ENCODE measurements at regions not wholly inside any gene's neighbourhood (a gene's known extent, or its start where the extent isn't known, plus 50 kb on each side); places are given as distances from the start of the nearest gene placed in this dataset.

GRCh38 chr7:17026269-17026668 is 144.5 kb upstream of the AGR3 start (continued):
- TF ChIP-seq SMARCA5 (IDR thresholded peaks at IDR 0.05) (no peak), TCF12 (IDR thresholded peaks at IDR 0.05; ENCODE audit: low read depth, low read length) (no peak)

- H3K36me3 ChIP-seq (ENCODE audit: control insufficient read depth in 2 of 2, insufficient read depth in 2 of 2, low read length in 1 of 2), result no peaks in the 10 kb centered on the region
- no peak for TF ChIP-seq BRCA1 (IDR thresholded peaks at IDR 0.05; ENCODE audit: low read depth, low read length)
- ChIA-PET RAD21 (ENCODE audit: unreplicated experiment) (no interaction called here), POLR2A (no interaction called here), CTCF (interaction anchor here (1.6 kb wide), 1 partner anchor 14 kb away, joined by 4 read pairs; no protein-coding TSS in a partner anchor), SMC1A (ENCODE audit: uncharacterized antibody, unreplicated experiment) (interaction anchor here (1.3 kb wide), 1 partner anchor 18 kb away, joined by 4 read pairs; no protein-coding TSS in a partner anchor)
- intact Hi-C loops (cut with micrococcal nuclease; ENCODE audit: unreplicated experiment) (no loop called here), in situ Hi-C loops (cut with MboI) (no loop called here)
- no peak overlapping the region for H3K27ac ChIP-seq (ENCODE audit: control insufficient read depth, insufficient read depth)
- no peak overlapping the region for H3K9ac ChIP-seq (ENCODE audit: control insufficient read depth, insufficient read depth, low read length)
- H3K4me1 ChIP-seq (ENCODE audit: control insufficient read depth, insufficient read depth, low read length), result no peaks in the 10 kb centered on the region
- H3K4me2 ChIP-seq (ENCODE audit: control insufficient read depth, insufficient read depth), result no peak overlapping the region
- H3K4me3 ChIP-seq, result no peak overlapping the region
- no peaks in the 10 kb centered on the region for H4K20me1 ChIP-seq (ENCODE audit: control insufficient read depth, insufficient read depth)
- 78% methylated on average over 4 of the region's 4 CpGs for WGBS (ENCODE audit: insufficient coverage, insufficient replicate concordance, low lambda C conversion rate, missing lambda C conversion rate)
- H2AFZ ChIP-seq (ENCODE audit: control insufficient read depth, low read depth, low read length), result no peak overlapping the region
- FAIRE-seq, result no peak
- DNase-seq (ENCODE audit: low read depth, low spot score), result no peak
- H3K27me3 ChIP-seq (replicated peaks in 1 of 2; ENCODE audit: control insufficient read depth in 2 of 2, insufficient read depth in 2 of 2, low read length in 1 of 2), result no peaks in the 10 kb centered on the region
- no peaks in the 10 kb centered on the region for H3K79me2 ChIP-seq (ENCODE audit: control insufficient read depth, insufficient read depth, low read length)
- H3K9me3 ChIP-seq (replicated peaks; ENCODE audit: control insufficient read depth, insufficient read depth, low read length), result no peaks in the 10 kb centered on the region; the same call in 2 of the 3 replicates
- BruUV-seq (replicated peaks), result no TSS peak
- ATAC-seq, result no peak
These were observed 145.5 kb upstream of the AGR3 start for GRCh38 chr7:17027143-17027788.

GRCh38 chr7:17027789-17028152 is 146.0 kb upstream of the AGR3 start:
- RAD21 ChIA-PET (ENCODE audit: unreplicated experiment), result no interaction called here
- no peak for ATAC-seq
- Histone ChIP-seq H4K20me1 (ENCODE audit: control insufficient read depth, insufficient read depth) (no peaks in the 10 kb centered on the region), H3K9ac (ENCODE audit: control insufficient read depth, insufficient read depth, low read length) (no peak overlapping the region), H3K36me3 (ENCODE audit: control insufficient read depth in 2 of 2, insufficient read depth in 2 of 2, low read length in 1 of 2) (no peaks in the 10 kb centered on the region), H3K4me3 (no peak overlapping the region), H3K27me3 (replicated peaks in 1 of 2; ENCODE audit: control insufficient read depth in 2 of 2, insufficient read depth in 2 of 2, low read length in 1 of 2) (no peaks in the 10 kb centered on the region), H3K27ac (ENCODE audit: control insufficient read depth, insufficient read depth) (no peak overlapping the region), H3K9me3 (replicated peaks; ENCODE audit: control insufficient read depth, insufficient read depth, low read length) (no peaks in the 10 kb centered on the region; the same call in 2 of the 3 replicates), H3K4me2 (ENCODE audit: control insufficient read depth, insufficient read depth) (no peak overlapping the region), H2AFZ (ENCODE audit: control insufficient read depth, low read depth, low read length) (no peak overlapping the region), H3K79me2 (ENCODE audit: control insufficient read depth, insufficient read depth, low read length) (no peaks in the 10 kb centered on the region), H3K4me1 (ENCODE audit: control insufficient read depth, insufficient read depth, low read length) (no peaks in the 10 kb centered on the region)
- POLR2A ChIA-PET, result no interaction called here
- no peak for DNase-seq (ENCODE audit: low read depth, low spot score)
- no peak for FAIRE-seq
- CTCF ChIA-PET, result interaction anchor here (1.6 kb wide), 1 partner anchor 15 kb away, joined by 4 read pairs; no protein-coding TSS in a partner anchor
- intact Hi-C loops (cut with micrococcal nuclease; ENCODE audit: unreplicated experiment), result no loop called here
- SMC1A ChIA-PET (ENCODE audit: uncharacterized antibody, unreplicated experiment), result interaction anchor here (1.3 kb wide), 1 partner anchor 17 kb away, joined by 4 read pairs; no protein-coding TSS in a partner anchor
- in situ Hi-C loops (cut with MboI), result no loop called here
- no TSS peak for BruUV-seq (replicated peaks)
- WGBS (ENCODE audit: insufficient coverage, insufficient replicate concordance, low lambda C conversion rate, missing lambda C conversion rate), result 80% methylated on average over 1 of the region's 1 CpG
- TF ChIP-seq IKZF2 (IDR thresholded peaks at IDR 0.05) (no peak), KLF5 (IDR thresholded peaks at IDR 0.05; ENCODE audit: partially characterized antibody) (no peak), CBX3 (IDR thresholded peaks at IDR 0.05; ENCODE audit: borderline replicate concordance, low read depth) (no peak), E2F4 (IDR thresholded peaks at IDR 0.05; ENCODE audit: low read depth, low read length) (no peak), MYC (IDR thresholded peaks at IDR 0.05; ENCODE audit: insufficient read depth, insufficient read length, insufficient replicate concordance, low read length, severe bottlenecking) (no peak)
- TF ChIP-seq, protein P1, sequence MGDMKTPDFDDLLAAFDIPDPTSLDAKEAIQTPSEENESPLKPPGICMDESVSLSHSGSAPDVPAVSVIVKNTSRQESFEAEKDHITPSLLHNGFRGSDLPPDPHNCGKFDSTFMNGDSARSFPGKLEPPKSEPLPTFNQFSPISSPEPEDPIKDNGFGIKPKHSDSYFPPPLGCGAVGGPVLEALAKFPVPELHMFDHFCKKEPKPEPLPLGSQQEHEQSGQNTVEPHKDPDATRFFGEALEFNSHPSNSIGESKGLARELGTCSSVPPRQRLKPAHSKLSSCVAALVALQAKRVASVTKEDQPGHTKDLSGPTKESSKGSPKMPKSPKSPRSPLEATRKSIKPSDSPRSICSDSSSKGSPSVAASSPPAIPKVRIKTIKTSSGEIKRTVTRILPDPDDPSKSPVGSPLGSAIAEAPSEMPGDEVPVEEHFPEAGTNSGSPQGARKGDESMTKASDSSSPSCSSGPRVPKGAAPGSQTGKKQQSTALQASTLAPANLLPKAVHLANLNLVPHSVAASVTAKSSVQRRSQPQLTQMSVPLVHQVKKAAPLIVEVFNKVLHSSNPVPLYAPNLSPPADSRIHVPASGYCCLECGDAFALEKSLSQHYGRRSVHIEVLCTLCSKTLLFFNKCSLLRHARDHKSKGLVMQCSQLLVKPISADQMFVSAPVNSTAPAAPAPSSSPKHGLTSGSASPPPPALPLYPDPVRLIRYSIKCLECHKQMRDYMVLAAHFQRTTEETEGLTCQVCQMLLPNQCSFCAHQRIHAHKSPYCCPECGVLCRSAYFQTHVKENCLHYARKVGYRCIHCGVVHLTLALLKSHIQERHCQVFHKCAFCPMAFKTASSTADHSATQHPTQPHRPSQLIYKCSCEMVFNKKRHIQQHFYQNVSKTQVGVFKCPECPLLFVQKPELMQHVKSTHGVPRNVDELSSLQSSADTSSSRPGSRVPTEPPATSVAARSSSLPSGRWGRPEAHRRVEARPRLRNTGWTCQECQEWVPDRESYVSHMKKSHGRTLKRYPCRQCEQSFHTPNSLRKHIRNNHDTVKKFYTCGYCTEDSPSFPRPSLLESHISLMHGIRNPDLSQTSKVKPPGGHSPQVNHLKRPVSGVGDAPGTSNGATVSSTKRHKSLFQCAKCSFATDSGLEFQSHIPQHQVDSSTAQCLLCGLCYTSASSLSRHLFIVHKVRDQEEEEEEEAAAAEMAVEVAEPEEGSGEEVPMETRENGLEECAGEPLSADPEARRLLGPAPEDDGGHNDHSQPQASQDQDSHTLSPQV (IDR thresholded peaks at IDR 0.05), result no peak
